ENCODE measurements at regions not wholly inside any gene's neighbourhood (a gene's known extent, or its start where the extent isn't known, plus 50 kb on each side); places are given as distances from the start of the nearest gene placed in this dataset.

DNA sequence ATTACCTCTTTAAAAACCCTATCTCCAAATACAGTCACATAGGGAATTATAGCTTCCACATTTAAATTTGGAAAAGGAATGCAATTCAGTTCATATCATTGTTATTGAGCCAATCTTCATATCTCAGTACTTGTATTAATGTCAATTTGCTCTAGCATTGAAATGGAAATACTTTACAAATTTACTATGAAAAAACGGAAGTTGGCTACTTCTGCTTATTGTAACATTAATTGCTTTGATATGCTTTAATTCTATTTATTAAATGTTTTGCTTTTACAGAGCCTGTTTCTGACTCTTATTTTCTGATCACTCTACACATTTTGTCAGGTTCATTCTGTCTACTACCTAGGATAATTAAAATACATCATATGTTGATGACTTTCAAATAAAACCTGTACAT is 412.6 kb downstream of the KCNJ3 start:
- H3K27me3 ChIP-seq (ENCODE audit: control insufficient read depth in 2 of 2, insufficient read depth in 2 of 2, low read length in 2 of 2) = no peaks in the 10 kb centered on the region
- no peak overlapping the region for H3K9ac ChIP-seq (ENCODE audit: low read depth in 1 of 2, low read length in 2 of 2)
- no peaks in the 10 kb centered on the region for H3K9me3 ChIP-seq (ENCODE audit: control insufficient read depth in 2 of 2, low read length in 2 of 2)
- no peaks in the 10 kb centered on the region for H3K36me3 ChIP-seq (ENCODE audit: control insufficient read depth in 2 of 2, insufficient read depth in 2 of 2, low read length in 2 of 2)
- no peak overlapping the region for H3K4me3 ChIP-seq (ENCODE audit: low read length in 2 of 2)
- no peak overlapping the region for H3K27ac ChIP-seq (ENCODE audit: low read depth in 2 of 2, low read length in 2 of 2)
- no peaks in the 10 kb centered on the region for H3K4me1 ChIP-seq (ENCODE audit: control insufficient read depth in 2 of 2, insufficient read depth in 2 of 2, low read length in 2 of 2)

DNA sequence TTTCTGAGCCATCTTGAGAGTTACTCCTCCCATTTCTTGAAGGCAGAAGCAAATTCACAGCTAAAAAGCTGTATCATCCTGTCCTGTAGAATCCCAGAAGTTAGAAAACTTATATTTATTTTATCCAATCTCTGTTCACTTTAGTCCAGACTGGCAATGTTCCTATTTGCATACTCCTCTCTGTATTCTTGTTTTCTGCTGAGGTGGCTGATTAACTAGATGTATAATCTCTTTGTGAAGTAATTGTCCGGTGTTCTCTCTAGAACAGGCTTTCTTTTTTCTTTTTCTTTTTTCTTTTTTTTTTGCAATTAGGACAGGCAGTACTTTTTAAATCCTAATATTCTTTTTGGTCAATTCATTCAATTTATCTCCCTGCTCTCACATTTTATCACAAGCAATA is 411.0 kb downstream of the KCNJ3 start:
- H3K4me3 ChIP-seq (ENCODE audit: low read length in 2 of 2) = no peak overlapping the region
- no peaks in the 10 kb centered on the region for H3K9me3 ChIP-seq (ENCODE audit: control insufficient read depth in 2 of 2, low read length in 2 of 2)
- H3K9ac ChIP-seq (ENCODE audit: low read depth in 1 of 2, low read length in 2 of 2) = no peak overlapping the region
- H3K36me3 ChIP-seq (ENCODE audit: control insufficient read depth in 2 of 2, insufficient read depth in 2 of 2, low read length in 2 of 2) = no peaks in the 10 kb centered on the region
- no peak overlapping the region for H3K27ac ChIP-seq (ENCODE audit: low read depth in 2 of 2, low read length in 2 of 2)
- no peaks in the 10 kb centered on the region for H3K27me3 ChIP-seq (ENCODE audit: control insufficient read depth in 2 of 2, insufficient read depth in 2 of 2, low read length in 2 of 2)
- H3K4me1 ChIP-seq (ENCODE audit: control insufficient read depth in 2 of 2, insufficient read depth in 2 of 2, low read length in 2 of 2) = no peaks in the 10 kb centered on the region

DNA sequence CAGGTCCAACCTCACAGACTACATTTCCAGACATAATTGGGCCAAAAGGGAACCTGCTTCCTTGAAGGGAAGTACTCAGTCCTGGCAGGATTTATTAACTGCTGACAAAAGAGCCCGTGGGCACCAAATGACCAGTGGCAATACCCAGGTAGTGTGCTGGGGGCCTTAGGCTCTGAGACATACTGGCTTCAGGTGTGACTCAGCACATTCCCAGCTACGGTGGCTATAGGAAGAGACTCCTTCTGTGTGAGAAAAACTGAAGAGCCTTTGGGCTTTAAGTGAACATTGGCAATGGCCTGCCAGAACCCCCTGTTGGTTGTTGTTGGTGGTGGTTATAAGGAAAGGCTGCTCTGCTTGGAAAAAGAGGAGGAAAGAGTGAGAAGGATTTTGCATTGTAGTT is 401.8 kb downstream of the KCNJ3 start:
- no peak overlapping the region for H3K9ac ChIP-seq (ENCODE audit: low read depth in 1 of 2, low read length in 2 of 2)
- H3K4me3 ChIP-seq (ENCODE audit: low read length in 2 of 2) = no peak overlapping the region
- H3K27ac ChIP-seq (ENCODE audit: low read depth in 2 of 2, low read length in 2 of 2) = no peak overlapping the region
- H3K36me3 ChIP-seq (ENCODE audit: control insufficient read depth in 2 of 2, insufficient read depth in 2 of 2, low read length in 2 of 2) = no peaks in the 10 kb centered on the region
- H3K27me3 ChIP-seq (ENCODE audit: control insufficient read depth in 2 of 2, insufficient read depth in 2 of 2, low read length in 2 of 2) = no peaks in the 10 kb centered on the region
- no peaks in the 10 kb centered on the region for H3K4me1 ChIP-seq (ENCODE audit: control insufficient read depth in 2 of 2, insufficient read depth in 2 of 2, low read length in 2 of 2)
- H3K9me3 ChIP-seq (ENCODE audit: control insufficient read depth in 2 of 2, low read length in 2 of 2) = peaks cover 0 to 1% of the 10 kb centered on the region in 2 donors

DNA sequence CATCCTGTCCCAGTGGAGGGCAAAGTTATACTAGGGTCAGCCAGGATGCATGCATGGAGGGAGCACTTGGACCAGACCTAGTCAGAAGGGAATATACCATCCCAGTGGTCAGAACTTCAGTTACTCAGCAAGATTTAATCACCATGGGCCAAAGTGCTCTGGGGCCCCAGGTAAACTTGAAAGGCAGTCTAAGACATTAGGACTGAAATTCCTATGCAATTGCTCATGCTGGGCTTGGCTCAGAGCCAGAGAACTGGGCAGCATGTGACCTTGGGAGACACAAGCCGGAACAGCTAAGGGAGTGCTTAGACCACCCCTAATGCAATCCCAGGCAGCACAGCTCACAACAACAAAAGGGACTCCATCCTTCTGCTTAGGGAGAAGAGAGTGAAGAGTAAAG is 401.3 kb downstream of the KCNJ3 start:
- no peak overlapping the region for H3K27ac ChIP-seq (ENCODE audit: low read depth in 2 of 2, low read length in 2 of 2)
- H3K36me3 ChIP-seq (ENCODE audit: control insufficient read depth in 2 of 2, insufficient read depth in 2 of 2, low read length in 2 of 2) = no peaks in the 10 kb centered on the region
- no peaks in the 10 kb centered on the region for H3K4me1 ChIP-seq (ENCODE audit: control insufficient read depth in 2 of 2, insufficient read depth in 2 of 2, low read length in 2 of 2)
- no peak overlapping the region for H3K4me3 ChIP-seq (ENCODE audit: low read length in 2 of 2)
- no peak overlapping the region for H3K9ac ChIP-seq (ENCODE audit: low read depth in 1 of 2, low read length in 2 of 2)
- no peaks in the 10 kb centered on the region for H3K27me3 ChIP-seq (ENCODE audit: control insufficient read depth in 2 of 2, insufficient read depth in 2 of 2, low read length in 2 of 2)
- H3K9me3 ChIP-seq (ENCODE audit: control insufficient read depth in 2 of 2, low read length in 2 of 2) = peaks cover 0 to 1% of the 10 kb centered on the region in 2 donors

DNA sequence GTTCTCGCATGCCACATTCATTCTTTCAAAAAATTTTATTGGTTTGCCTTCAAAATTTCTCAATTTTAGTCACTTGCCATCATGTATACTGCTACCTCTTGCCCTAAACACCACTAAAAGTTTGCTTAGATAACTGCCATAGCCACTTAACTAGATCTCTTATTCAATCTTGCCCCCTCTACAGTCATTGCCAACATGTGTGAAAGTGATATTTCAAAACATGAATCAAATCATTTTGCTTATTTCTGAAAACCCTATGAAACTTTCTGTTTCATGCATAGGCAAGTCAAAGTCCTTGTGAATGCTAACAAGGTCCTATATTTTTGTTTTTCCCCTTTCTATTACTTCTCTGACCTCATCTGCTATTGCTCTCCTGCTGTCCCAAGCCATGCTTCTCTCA is 397.1 kb downstream of the KCNJ3 start:
- H3K27me3 ChIP-seq (ENCODE audit: control insufficient read depth in 2 of 2, insufficient read depth in 2 of 2, low read length in 2 of 2) = no peaks in the 10 kb centered on the region
- no peak overlapping the region for H3K4me3 ChIP-seq (ENCODE audit: low read length in 2 of 2)
- H3K4me1 ChIP-seq (ENCODE audit: control insufficient read depth in 2 of 2, insufficient read depth in 2 of 2, low read length in 2 of 2) = no peaks in the 10 kb centered on the region
- no peak overlapping the region for H3K27ac ChIP-seq (ENCODE audit: low read depth in 2 of 2, low read length in 2 of 2)
- no peaks in the 10 kb centered on the region for H3K36me3 ChIP-seq (ENCODE audit: control insufficient read depth in 2 of 2, insufficient read depth in 2 of 2, low read length in 2 of 2)
- H3K9ac ChIP-seq (ENCODE audit: low read depth in 1 of 2, low read length in 2 of 2) = no peak overlapping the region
- no peaks in the 10 kb centered on the region for H3K9me3 ChIP-seq (ENCODE audit: control insufficient read depth in 2 of 2, low read length in 2 of 2)

DNA sequence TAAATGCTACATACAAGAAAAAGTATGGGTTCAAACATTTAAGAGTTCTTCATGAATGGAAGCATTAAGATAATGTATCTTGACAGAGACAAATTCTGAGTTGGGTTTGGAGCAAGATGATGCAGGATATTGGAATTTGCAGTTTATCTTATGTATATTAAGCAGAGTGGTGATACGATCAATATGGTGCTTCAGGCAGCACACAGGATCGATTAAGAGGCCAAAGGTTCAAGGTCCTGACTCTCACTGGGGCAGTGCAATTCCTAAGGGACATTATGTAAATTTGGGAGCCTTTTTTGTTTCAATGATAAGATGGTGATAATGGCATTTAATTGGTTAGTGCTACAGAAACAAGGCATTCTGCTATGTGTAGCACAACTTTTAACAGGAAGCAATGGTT is 381.9 kb downstream of the KCNJ3 start:
- H3K36me3 ChIP-seq (ENCODE audit: control insufficient read depth in 2 of 2, insufficient read depth in 2 of 2, low read length in 2 of 2) = no peaks in the 10 kb centered on the region
- no peaks in the 10 kb centered on the region for H3K9me3 ChIP-seq (ENCODE audit: control insufficient read depth in 2 of 2, low read length in 2 of 2)
- H3K27ac ChIP-seq (ENCODE audit: low read depth in 2 of 2, low read length in 2 of 2) = no peak overlapping the region
- no peaks in the 10 kb centered on the region for H3K4me1 ChIP-seq (ENCODE audit: control insufficient read depth in 2 of 2, insufficient read depth in 2 of 2, low read length in 2 of 2)
- no peak overlapping the region for H3K4me3 ChIP-seq (ENCODE audit: low read length in 2 of 2)
- no peak overlapping the region for H3K9ac ChIP-seq (ENCODE audit: low read depth in 1 of 2, low read length in 2 of 2)
- no peaks in the 10 kb centered on the region for H3K27me3 ChIP-seq (ENCODE audit: control insufficient read depth in 2 of 2, insufficient read depth in 2 of 2, low read length in 2 of 2)

DNA sequence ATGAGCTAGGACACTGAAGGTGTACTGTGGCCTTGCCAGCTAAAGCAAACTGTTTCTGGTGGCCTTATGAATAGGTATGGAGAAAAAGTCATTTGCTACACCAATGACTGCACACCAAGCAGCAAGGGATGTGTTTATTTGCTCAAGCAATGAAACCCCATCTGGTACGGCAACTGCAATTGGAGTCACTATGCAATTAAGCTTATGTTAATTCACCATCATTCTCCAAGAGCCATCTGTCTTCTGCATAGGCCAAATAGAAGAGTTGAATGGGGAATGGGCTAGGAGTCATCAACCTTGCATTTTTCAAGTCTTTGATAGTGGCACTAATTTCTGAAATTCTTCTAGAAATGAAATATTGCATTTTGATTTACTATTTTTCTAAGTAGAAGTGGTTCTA is 372.0 kb downstream of the KCNJ3 start:
- Histone ChIP-seq H3K27me3 (ENCODE audit: control insufficient read depth in 2 of 2, insufficient read depth in 2 of 2, low read length in 2 of 2) (no peaks in the 10 kb centered on the region), H3K4me3 (ENCODE audit: low read length in 2 of 2) (no peak overlapping the region), H3K36me3 (ENCODE audit: control insufficient read depth in 2 of 2, insufficient read depth in 2 of 2, low read length in 2 of 2) (no peaks in the 10 kb centered on the region), H3K4me1 (ENCODE audit: control insufficient read depth in 2 of 2, insufficient read depth in 2 of 2, low read length in 2 of 2) (no peaks in the 10 kb centered on the region), H3K9ac (ENCODE audit: low read depth in 1 of 2, low read length in 2 of 2) (no peak overlapping the region), H3K9me3 (ENCODE audit: control insufficient read depth in 2 of 2, low read length in 2 of 2) (no peaks in the 10 kb centered on the region), H3K27ac (ENCODE audit: low read depth in 2 of 2, low read length in 2 of 2) (no peak overlapping the region)

DNA sequence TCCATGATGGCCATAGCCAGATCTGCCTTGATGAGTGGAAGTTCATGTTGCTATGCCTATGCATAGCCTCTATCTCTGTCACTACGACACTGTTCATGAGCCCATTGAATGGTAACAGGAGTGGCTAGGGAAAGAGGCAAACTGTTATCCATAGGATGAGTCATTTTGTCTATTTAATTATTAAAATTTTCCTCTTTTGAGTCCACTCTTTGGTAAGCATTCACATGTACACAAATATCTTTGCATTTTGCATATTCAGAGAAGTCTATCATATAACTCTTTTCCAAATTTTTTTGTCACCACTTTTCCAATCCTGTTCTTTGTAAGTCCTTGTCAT is 364.4 kb downstream of the KCNJ3 start:
- Histone ChIP-seq H3K27me3 (ENCODE audit: control insufficient read depth in 2 of 2, insufficient read depth in 2 of 2, low read length in 2 of 2) (no peaks in the 10 kb centered on the region), H3K4me1 (ENCODE audit: control insufficient read depth in 2 of 2, insufficient read depth in 2 of 2, low read length in 2 of 2) (no peaks in the 10 kb centered on the region), H3K9ac (ENCODE audit: low read depth in 1 of 2, low read length in 2 of 2) (no peak overlapping the region), H3K9me3 (ENCODE audit: control insufficient read depth in 2 of 2, low read length in 2 of 2) (no peaks in the 10 kb centered on the region), H3K36me3 (ENCODE audit: control insufficient read depth in 2 of 2, insufficient read depth in 2 of 2, low read length in 2 of 2) (no peaks in the 10 kb centered on the region), H3K27ac (ENCODE audit: low read depth in 2 of 2, low read length in 2 of 2) (no peak overlapping the region), H3K4me3 (ENCODE audit: low read length in 2 of 2) (no peak overlapping the region)

DNA sequence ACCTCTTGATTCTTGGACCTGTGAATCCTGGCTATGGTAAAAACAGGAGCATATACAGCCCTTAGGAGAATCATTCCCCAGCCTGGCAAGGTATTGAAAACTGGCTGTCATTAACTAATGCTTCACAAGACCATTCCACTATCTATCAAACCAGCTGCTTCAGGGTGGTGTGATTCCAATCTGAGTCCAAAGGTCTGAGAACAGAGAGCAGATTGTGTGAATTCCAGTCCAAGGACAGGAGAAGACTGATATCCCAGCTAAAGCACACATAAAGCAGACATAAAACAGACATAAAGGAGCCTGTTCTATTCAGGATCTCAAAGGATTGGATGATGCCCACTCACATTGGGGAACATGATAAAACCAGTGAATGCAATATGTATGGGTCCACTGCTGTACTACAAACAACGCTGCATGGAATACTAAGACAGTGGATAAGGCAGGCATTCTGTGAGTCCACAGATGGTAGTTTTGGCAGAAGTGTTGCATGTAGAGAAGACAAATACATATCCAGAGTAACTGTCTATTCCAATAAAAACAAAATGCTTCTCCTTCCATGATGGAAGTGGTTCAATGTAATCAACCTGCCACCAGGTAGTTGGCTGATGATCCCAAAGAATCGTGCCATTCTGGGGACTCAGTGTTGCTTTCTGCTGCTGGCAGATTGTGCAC is 363.9 kb downstream of the KCNJ3 start:
- Histone ChIP-seq H3K27ac (ENCODE audit: low read depth in 2 of 2, low read length in 2 of 2) (no peak overlapping the region), H3K9ac (ENCODE audit: low read depth in 1 of 2, low read length in 2 of 2) (no peak overlapping the region), H3K27me3 (ENCODE audit: control insufficient read depth in 2 of 2, insufficient read depth in 2 of 2, low read length in 2 of 2) (no peaks in the 10 kb centered on the region), H3K4me1 (ENCODE audit: control insufficient read depth in 2 of 2, insufficient read depth in 2 of 2, low read length in 2 of 2) (no peaks in the 10 kb centered on the region), H3K4me3 (ENCODE audit: low read length in 2 of 2) (no peak overlapping the region), H3K9me3 (ENCODE audit: control insufficient read depth in 2 of 2, low read length in 2 of 2) (no peaks in the 10 kb centered on the region), H3K36me3 (ENCODE audit: control insufficient read depth in 2 of 2, insufficient read depth in 2 of 2, low read length in 2 of 2) (no peaks in the 10 kb centered on the region)

DNA sequence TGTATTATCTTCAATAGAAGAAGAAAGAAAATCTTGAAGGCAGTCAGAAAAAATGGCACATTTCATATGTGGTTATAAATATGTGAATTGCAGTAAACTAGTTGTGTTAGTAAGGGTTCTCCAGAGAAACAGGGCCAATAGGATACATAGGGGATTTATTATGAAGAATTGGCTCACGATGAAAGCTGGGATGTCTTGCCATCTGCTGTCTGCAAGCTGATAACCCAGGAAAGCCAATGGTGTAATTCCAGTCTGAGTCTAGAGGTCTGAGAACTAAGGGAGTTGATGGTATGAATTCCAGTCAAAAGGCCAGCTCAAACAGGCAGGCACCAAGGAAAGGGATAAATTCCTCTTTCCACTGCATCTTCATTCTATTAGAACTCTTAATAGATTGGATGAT is 362.4 kb downstream of the KCNJ3 start:
- no peaks in the 10 kb centered on the region for H3K27me3 ChIP-seq (ENCODE audit: control insufficient read depth in 2 of 2, insufficient read depth in 2 of 2, low read length in 2 of 2)
- H3K4me1 ChIP-seq (ENCODE audit: control insufficient read depth in 2 of 2, insufficient read depth in 2 of 2, low read length in 2 of 2) = no peaks in the 10 kb centered on the region
- no peaks in the 10 kb centered on the region for H3K36me3 ChIP-seq (ENCODE audit: control insufficient read depth in 2 of 2, insufficient read depth in 2 of 2, low read length in 2 of 2)
- H3K9me3 ChIP-seq (ENCODE audit: control insufficient read depth in 2 of 2, low read length in 2 of 2) = no peaks in the 10 kb centered on the region
- no peak overlapping the region for H3K27ac ChIP-seq (ENCODE audit: low read depth in 2 of 2, low read length in 2 of 2)
- no peak overlapping the region for H3K9ac ChIP-seq (ENCODE audit: low read depth in 1 of 2, low read length in 2 of 2)
- no peak overlapping the region for H3K4me3 ChIP-seq (ENCODE audit: low read length in 2 of 2)

DNA sequence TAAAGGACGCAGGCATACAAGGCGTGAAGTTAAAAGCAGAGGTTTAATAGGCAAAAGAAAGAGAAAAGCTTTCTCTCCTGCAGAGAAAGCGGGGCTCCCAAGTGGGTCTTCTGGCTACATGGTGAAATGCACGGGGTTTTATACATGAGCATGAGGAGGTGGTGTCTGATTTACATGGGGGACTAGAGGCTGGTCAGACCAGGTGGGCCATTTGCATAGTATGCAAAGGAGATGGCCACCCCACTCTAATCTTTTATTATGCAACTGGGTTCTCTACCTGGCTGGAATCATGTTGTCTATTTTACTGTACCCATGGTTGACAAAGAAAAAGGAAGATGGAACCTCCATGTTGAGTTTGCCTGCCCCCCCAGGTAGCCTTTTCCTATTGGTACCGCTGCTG is 356.2 kb downstream of the KCNJ3 start:
- Histone ChIP-seq H3K36me3 (ENCODE audit: control insufficient read depth in 2 of 2, insufficient read depth in 2 of 2, low read length in 2 of 2) (no peaks in the 10 kb centered on the region), H3K27ac (ENCODE audit: low read depth in 2 of 2, low read length in 2 of 2) (no peak overlapping the region), H3K4me1 (ENCODE audit: control insufficient read depth in 2 of 2, insufficient read depth in 2 of 2, low read length in 2 of 2) (no peaks in the 10 kb centered on the region), H3K4me3 (ENCODE audit: low read length in 2 of 2) (no peak overlapping the region), H3K9ac (ENCODE audit: low read depth in 1 of 2, low read length in 2 of 2) (no peak overlapping the region), H3K9me3 (ENCODE audit: control insufficient read depth in 2 of 2, low read length in 2 of 2) (no peaks in the 10 kb centered on the region), H3K27me3 (ENCODE audit: control insufficient read depth in 2 of 2, insufficient read depth in 2 of 2, low read length in 2 of 2) (no peaks in the 10 kb centered on the region)

All from mucosa of rectum (tissue), 2 donors.